RKO (cell line): ENCODE measurements at regions not wholly inside any gene's neighbourhood (a gene's known extent, or its start where the extent isn't known, plus 50 kb on each side); places are given as distances from the start of the nearest gene placed in this dataset.

ENCODE experiments used
- DNase-seq: peaks from one replicate; pipeline ENCODE4 v3.0.0-alpha.2; 2016; ENCODE audit warnings: low spot score

DNA sequence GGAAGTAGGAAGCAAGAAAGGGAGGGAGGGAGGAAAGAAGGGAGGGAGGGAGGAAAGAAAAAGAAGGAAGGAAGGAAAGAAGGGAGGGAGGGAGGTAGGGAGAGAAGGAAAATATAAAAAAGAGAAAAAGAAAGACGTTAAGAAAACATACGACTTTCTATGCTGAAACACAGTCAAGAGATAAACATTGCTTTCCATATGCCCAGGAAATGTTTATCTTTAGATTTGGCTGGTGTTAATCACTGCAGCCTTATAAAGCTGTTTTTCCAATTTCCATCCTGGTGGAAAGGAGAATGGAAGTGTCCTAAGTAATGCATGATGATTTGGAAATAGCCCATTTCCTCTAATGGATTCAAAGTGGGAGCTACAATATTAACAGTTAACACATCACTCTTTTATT is 524.3 kb downstream of the MTRR start:
- DNase-seq, result no peak

DNA sequence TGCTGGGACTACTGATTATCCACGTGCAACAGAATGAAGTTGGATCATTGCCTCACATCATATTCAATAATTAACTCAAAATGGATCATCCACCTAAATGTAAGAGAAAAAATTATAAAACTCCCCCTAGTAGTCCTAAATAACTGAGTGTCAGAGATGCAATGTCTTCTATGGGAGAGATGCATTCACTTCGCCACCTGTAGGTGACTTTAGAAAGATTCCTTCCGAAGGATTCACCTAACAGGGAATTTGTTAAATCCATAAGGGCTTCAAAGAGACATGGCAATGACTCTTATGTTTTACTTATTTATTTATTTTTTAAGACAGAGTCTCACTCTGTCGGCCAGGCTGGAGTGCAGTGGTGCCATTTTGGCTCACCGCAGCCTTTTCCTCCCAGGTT is 526.0 kb downstream of the MTRR start:
- DNase-seq, result no peak

DNA sequence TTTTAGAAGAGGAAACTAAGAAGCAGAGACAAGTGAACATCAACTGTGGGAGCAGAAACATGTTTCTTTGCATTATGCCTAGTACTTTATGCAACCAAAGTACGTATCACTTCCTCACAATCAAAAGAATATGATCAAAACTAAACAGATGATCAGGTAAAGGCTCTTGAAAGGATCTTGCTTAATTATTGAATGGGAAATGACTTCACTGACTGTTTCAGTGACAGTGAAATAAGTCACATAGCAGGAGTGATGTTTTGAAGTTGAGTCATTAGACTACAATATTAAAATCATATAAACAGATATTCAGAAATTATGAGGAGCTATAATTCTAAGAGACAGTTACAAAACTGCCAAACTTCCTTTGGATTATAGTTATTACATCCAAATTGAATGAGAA is 527.3 kb downstream of the MTRR start:
- no peak for DNase-seq

DNA sequence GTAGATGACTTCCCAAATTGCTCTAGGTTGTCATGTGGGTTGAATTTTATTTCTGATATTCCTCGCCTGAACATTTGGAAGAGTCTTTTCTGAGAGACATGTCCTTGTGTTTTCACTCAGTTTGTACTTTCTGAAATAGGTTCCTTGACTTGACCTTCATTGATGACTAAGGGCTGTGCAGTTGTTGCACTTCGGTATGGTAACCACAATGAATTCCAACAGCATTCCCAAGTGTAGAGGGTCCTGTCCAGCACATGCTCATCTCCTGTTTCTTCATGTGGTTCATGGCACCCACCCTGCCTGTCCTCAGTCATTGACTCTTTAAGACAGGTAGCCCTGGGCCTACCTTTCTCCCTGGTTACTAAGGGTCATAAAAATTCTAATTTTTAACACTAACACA is 527.8 kb downstream of the MTRR start:
- no peak for DNase-seq

DNA sequence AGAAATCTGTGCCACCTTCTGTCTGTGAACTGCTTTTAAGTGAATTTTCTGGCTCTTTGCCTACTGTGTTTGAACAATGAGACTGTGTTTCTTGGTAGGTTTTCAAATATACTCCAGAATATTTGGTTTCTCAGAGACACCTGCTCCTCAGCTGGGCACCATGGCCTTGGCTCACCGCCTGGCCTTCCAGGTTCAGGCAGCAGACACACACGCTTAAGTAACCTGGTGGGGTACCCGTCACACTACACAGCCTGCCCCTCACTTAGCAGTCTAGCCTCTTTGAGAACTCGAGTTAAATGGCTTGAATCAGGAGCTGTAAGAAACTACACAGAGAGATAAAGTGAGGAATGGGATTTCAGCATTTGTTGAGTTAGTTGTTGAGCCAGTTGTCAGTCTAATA is 530.5 kb downstream of the MTRR start:
- no peak for DNase-seq

DNA sequence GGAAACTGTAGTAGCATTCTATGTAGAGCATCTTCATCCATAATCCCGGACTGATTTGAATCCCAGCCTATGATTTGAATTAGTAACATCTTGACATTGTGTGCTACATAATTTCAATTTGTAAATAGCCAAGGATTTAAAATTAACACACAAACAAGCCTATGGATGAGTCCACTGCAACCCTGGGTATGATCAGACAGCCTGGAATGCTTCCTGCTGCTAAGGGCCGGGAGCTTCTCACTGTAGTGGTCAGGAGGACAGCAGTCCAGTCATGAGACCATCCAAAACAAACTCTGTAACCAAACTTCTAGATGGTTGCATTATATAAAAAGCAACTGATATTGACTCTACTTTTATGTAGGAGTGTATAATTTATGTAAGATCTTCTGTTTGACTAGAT is 539.3 kb downstream of the MTRR start:
- DNase-seq, result no peak

DNA sequence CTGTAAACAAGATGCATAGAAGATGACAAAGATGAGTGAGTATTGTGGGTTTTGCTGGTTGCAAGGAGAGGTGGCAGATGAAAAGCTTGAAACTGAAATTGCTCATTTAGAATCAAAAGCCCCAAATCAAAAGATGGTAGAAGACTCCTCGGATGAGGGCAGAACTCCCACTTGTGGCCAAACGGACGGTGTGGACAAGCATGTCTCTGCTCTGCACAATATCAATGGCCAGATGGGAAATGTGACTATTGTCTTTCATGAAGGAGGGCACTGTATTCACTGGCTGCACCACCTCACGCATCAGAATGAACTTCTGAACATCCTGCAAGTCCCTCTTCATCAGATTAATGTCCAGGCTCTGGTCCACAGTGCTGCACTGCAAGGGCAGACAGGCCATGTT is 541.7 kb downstream of the MTRR start:
- DNase-seq, result no peak

DNA sequence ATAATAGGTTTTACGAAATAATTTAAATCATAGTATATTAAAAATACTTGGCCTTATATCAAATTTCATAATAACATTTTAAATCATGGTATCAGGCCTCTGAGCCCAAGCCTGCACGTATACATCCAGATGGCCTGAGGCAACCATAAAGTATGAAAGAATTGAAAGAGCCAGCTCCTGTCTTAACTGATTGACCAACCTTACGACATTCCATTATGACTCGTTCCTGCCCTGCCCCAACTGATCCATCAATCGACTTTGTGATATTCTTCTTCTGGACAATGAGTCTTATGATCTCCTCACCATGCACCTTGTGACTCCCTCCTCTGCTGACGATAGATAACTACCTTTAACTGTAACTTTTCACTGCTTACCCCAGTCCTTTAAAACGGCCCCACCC is 545.0 kb downstream of the MTRR start:
- DNase-seq, result no peak

DNA sequence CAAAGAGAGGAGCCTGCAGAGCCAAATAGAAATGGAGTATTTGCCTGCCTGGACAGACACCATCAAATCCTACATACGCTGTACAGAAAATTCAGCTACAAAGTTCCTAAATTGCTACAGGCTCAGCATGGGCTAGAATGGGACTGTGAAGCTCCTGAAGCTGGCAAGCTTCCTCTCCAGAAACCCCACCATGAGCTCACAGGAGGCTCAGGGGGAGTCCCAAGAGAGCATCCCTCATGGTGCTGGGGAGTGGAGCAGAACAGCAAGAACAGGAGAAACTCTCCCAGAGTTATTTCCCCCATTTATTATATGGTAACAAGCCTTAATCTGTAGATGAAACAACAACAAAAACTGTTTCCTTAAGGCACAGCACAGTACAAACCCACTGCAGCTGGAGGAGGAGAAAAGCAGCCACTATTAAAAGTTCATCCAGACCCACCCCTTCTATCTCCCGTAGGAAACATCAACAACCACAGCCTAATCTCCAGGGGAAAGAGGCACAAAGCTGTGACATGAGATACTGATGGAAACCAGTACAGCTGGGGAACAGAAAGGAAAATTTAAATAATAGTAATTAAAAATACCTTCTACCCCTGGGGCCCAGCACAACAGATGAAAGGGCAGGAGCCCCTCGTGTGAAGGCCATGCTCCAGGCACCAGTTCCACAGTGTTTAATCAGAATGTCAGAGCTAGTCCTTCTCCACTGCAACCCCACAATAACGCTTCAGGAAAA is 548.5 kb downstream of the MTRR start:
- no peak for DNase-seq

DNA sequence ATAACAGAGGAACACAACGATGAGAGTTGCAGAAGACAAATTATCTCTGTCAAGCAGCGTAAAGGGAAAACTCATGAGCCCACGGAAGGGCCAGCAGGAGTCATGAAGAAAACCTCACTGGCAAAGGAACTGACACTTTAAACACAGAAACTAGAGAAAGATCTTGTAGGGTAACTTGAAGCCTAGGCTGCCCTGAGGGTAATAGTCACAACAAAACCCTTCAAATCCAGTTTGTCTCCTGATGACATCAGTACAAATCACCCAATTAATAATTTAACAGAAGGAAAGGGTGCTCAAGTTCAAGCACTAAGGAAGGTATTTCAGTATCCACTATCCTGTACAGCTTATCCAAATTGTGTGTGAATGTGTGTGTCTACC is 549.1 kb downstream of the MTRR start:
- no peak for DNase-seq

DNA sequence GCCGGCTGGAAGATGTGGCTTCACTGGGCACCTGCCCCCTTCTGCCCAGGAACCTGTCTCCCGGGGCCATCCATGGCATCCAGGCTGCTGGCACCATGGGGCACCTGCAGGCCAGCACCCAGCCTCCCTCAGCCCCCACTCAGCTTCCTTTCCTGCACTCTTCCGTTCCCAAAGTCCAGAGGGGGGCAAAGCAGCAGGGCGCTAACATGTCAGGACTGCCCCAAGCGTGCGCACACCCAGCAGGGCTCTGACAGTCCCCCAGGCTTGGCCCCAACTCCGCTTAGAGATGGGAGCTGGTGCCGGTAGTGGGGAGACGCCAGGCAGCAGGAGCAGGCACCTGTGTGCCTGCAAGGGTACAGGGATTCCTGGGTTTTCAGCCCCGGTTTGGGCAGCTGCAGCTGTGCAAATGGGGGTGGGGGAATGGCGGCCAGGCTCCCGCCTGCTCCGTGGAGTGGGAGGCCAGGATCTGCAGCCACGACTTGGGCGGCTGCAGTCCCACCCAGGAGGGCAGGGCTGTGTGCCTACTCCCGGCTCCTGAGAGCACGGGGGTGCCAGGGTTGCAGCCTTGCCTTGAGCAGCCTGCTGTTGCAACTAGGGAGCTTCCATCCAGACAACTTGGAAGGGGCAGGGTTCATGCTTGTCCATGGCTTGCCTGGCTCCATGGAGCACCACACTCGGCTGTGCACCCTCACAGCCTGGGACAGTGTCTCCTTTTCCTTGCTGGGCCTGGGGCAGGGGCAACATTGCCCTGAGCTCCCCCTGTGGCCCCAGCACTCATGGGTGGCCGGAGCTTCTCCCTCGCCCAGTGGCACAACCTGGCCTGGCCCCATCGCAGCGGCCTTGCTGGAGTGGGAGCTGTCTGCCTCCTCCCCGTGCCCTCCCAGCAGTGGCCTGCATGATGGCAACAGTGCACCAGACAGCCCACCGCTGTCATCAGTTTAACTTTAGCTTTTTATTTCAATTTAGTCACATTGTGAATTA is 561.1 kb downstream of the MTRR start:
- DNase-seq, result no peak

DNA sequence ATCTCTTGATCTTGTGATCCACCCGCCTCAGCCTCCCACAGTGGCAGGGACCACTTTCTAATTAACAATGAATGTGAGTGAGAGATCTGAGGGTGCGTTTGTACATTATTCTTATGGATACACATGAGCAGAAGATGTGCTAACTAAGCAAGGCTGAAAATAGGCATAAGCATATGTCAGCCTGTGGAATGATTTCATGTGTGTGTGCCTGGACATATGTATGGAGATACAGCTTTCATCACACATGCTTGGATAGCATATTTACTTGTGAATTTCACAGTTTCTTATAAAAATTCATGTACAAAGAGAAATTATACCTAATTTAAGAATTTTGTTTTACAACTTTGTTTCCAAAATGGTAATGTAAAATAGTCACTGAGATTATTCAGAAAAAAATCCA is 565.6 kb downstream of the MTRR start:
- no peak for DNase-seq

DNA sequence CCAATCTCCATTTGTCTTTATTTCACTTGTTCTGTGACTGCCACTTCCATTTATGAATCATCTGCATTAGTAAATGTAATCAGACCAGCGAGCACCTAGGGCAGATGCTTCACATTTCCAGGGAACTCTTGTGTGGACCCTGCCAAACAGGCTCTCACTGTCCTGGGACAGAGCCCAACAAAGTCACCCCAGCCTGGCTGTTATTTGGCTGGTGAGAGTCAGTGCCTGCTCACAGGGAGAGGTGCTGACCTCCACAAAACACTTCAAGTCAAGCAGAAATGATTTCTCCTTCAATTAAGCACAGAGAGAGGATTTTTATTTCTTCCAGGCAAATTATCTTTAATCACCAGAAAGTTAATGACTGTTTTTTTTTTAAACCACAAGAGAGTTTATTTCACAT is 568.0 kb downstream of the MTRR start:
- no peak for DNase-seq

DNA sequence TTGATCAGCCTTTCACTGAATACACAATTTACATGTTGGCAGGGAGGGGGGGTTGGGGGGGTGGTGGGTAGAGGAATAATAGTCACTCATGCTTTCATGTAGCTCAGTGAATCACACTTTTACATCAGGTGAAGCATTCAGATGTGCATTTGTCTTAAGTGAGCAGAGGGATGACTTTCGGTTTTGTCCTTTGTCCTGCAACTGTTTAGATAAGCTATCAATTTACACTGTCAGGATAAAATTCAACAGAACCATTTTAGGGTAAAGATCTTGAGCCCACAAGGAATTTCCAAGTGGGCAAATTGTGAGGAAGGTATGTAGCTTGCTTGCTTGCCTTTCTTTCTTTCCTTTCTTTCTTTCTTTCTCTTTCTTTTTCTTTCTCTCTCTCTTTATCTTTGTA is 576.2 kb downstream of the MTRR start:
- no peak for DNase-seq

DNA sequence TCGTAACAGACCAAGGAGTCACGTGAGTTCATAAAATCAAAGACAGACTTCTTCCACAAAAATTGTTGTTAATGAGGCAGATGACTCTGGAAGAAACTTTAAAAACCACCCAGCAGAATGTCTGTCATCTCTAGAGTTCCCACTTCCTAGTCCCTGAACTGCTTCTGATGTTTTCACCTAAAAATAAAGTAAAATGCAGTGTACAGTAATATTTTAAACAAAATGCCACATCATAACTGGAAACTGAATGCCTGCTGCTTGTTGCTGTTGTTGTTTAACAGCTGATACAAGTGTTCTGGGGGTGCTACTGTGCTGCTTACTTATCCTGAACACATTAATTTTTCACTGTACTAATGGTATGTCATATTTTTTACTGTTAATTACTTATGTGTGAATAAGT is 577.2 kb downstream of the MTRR start:
- DNase-seq, result no peak

DNA sequence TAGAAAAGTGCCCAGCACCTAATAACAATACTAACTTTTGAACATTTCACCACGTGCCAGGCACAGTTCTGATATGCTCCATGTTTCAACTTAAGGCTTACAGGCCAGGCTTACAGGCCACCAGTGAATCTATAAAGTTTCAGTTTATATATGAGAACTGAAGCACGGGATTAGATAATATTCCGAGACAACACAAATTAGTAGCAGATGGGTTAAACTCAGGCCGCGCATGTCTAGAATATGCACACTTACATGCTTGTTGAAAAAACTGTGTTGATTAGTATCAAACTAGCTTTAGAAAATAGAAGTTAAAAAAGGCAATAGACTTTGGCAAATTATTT is 587.9 kb downstream of the MTRR start:
- peak; percentile 23 for DNase-seq

DNA sequence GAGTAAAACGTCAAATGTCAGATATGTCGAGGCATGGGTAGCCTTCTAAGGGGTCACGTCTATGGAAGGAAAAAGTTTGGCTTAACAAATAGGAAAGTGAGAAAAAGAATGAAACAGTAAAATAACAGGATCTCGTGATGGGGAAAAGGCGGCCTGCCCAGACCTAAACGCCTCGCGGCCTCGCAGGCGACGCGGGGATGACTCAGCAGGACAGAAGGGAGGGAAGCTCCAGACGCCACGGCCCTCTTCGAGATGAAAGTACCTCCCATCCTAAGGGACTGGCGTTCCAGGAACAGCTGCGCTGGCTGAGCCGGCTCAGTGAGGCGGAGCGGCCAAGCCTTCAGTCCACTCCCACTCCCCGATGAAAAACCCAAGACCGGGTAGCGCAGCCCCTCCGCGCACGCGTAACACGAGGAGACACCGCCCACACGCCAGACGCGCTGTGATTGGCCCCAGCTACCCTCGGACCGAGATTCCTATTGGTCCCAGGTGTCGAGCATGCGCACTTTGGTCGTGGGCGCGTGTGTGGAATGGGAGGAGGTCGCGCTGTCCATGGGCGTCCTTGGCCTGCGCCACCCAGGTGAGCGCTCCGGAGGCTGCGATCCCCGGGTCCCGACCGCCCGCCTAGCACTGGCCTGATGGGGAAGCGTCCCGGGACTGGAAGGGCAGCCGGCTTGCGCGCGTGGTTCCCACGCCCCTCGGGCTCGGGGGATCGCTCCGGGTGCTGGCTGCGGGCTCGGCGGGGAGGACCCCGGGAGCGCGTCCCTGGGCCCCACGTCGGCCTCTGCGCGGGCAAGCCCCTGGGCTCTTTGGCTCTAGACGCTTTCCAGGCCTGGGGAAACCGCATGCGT is 588.5 kb downstream of the MTRR start:
- DNase-seq, result peak; percentile 98

DNA sequence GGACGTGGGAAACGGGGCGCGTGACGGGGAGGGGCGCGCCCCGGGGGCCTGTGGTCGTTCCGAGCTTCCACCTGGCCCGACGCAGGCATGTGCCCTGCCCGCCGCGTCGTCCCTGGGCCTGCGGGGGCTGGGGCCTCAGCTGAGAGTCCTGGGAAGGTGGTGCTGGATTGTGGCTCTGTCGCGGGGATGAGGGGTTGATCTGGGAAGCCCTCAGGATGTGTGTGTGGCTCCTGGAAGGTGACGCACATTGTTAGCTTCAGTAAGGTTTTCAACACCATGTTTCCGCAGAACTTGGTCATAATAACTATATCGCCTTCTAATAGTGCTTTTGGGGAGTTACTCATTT is 589.1 kb downstream of the MTRR start:
- peak; percentile 70 for DNase-seq

DNA sequence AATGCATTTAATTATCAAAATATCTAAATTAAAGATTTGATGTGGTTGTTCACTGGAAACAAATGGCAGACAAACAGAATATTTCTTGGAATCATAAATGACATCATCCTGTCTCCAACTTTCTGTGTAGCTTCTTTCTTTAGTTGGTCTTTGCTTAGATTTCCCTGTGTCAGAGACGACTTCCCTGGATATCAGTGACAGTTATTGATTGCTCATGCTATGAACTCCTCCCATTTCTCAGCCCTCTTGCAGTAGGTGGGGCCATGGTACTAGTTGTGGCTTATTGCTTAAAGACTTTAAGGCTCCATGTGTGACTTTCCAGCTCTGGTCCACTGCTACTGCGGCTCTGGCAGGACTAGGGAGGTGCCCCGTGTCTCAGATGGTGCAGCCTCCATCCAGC is 592.6 kb downstream of the MTRR start:
- DNase-seq, result no peak

DNA sequence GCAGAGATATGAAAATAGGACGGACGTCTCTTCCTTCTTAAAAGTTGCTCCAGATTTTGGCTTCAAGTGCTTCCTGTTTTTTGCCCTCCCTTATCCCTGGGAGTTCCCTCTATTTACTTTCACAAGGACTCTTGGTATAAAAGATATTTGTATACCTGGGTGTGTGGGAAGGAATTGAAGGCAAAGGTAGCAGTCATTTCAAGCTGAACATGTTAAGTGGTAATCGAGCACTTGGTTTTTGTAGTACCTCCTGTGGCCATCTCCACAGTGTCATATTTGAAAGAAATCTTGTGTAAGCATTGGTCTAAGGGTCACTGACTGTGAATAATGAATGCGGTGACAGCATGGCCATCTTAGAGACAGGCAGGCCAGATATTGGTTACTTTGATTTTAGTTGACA is 593.6 kb downstream of the MTRR start:
- no peak for DNase-seq

DNA sequence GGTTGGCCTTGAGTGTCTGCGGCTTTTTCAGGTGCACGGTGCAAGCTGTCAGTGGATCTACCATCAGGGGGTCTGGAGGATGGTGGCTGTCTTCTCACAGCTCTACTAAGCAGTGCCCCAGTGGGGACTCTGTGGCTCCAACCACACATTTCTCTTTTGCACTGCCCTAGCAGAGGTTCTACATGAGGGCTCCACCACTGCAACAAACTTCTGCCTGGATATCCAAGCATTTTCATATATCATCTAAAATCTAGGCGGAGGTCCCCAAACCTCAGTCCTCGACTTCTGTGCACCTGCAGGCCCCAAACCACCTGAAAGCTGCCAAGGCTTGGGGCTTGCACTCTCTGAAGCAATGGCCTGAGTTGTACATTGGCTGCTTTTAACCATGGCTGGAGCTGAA is 601.5 kb downstream of the MTRR start:
- DNase-seq, result no peak

DNA sequence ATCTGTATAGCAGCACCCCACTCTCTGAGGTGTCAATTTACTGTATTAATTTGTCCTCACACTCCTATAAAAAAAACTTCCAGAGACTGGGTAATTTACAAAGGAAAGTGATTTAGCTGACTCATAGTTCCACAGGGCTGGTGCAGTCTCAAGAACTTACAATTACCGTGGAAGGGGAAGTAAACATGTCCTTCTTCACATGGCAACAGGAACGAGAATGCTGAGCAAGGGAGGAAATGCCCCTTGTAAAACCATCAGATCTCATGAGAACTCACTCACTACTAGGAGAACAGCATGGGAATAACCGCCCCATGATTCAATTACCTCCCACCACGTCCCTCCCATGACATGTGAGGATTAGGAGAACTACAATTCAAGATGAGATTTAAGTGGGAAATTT is 602.6 kb downstream of the MTRR start:
- no peak for DNase-seq

DNA sequence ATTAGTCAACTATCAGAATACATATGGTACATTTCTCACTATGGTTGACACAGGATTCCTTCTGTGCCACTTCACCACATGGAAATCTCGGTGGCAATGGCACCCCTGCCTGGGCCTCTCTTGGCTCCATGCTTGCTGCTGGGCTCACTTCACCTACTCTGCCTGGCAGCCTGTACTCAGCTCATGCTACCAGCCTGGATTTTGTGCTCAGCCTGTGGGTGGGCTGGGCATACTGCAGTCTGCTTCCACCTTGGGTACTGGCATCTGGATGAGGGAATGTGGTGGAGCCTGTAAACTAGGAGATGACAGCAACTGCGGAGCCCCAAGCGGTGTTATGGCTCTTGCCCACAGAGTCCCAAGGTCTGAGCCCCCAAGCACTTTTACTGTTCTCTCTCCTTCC is 604.1 kb downstream of the MTRR start:
- DNase-seq, result no peak
